H9 (cell line): ENCODE measurements at regions not wholly inside any gene's neighbourhood (a gene's known extent, or its start where the extent isn't known, plus 50 kb on each side); places are given as distances from the start of the nearest gene placed in this dataset.

ENCODE experiments used
- DNase-seq: peaks from one replicate; pipeline ENCODE4 v3.0.0-alpha.2; 2017
- H2AFZ ChIP-seq: one replicate; pipeline ENCODE4 v1.6.1; 2013; ENCODE audit warnings: mild to moderate bottlenecking, low read length, control low read depth, moderate library complexity
- H2AK5ac ChIP-seq: 2 replicates; pipeline ENCODE4 v1.6.1; 2013; ENCODE audit warnings: low read length, control low read depth, mixed read lengths; ENCODE audit not compliant: insufficient read length
- H2BK120ac ChIP-seq: one replicate; pipeline ENCODE4 v1.6.1; 2013; ENCODE audit warnings: low read depth, mild to moderate bottlenecking, low read length, control low read depth, inconsistent platforms; ENCODE audit not compliant: poor library complexity, severe bottlenecking
- H2BK12ac ChIP-seq: 2 replicates; pipeline ENCODE4 v1.6.1; 2013; ENCODE audit warnings: low read length, control low read depth, mixed read lengths, low read depth; ENCODE audit not compliant: insufficient read length
- H2BK15ac ChIP-seq: 2 replicates; pipeline ENCODE4 v1.6.1; 2013; ENCODE audit warnings: low read depth, low read length, control low read depth
- H2BK20ac ChIP-seq: one replicate; pipeline ENCODE4 v1.6.1; 2013; ENCODE audit warnings: low read depth, mild to moderate bottlenecking, low read length, control low read depth, inconsistent platforms; ENCODE audit not compliant: poor library complexity, severe bottlenecking
- H2BK5ac ChIP-seq: 2 replicates; pipeline ENCODE4 v1.6.1; 2013; ENCODE audit warnings: low read length, control low read depth, mixed read lengths; ENCODE audit not compliant: insufficient read length
- H3K14ac ChIP-seq: 2 replicates; pipeline ENCODE4 v1.6.1; 2013; ENCODE audit warnings: low read length, control low read depth; ENCODE audit not compliant: insufficient read depth
- H3K18ac ChIP-seq: 2 replicates; pipeline ENCODE4 v1.6.1; 2013; ENCODE audit warnings: low read depth, mild to moderate bottlenecking, mixed read lengths, low read length, control low read depth; ENCODE audit not compliant: insufficient read length
- H3K23ac ChIP-seq: 2 replicates; pipeline ENCODE4 v1.6.1; 2013; ENCODE audit warnings: low read length, control low read depth, mixed read lengths, low read depth; ENCODE audit not compliant: insufficient read length
- H3K23me2 ChIP-seq: 2 replicates; pipeline ENCODE4 v1.6.1; 2013; ENCODE audit warnings: low read depth, mild to moderate bottlenecking, mixed read lengths, low read length, control low read depth; ENCODE audit not compliant: insufficient read length, poor library complexity, severe bottlenecking
- H3K27ac ChIP-seq: 2 replicates; pipeline ENCODE4 v1.5.1; 2013; ENCODE audit warnings: low read length, control low read depth, mixed read lengths, low read depth; ENCODE audit not compliant: insufficient read length
- H3K27me3 ChIP-seq: 2 replicates; pipeline ENCODE4 v1.6.1; 2013; ENCODE audit warnings: low read length, control low read depth, inconsistent platforms; ENCODE audit not compliant: insufficient read depth
- H3K4ac ChIP-seq: 2 replicates; pipeline ENCODE4 v1.6.1; 2013; ENCODE audit warnings: low read depth, mild to moderate bottlenecking, control low read depth, inconsistent platforms, low read length, moderate library complexity
- H3K4me1 ChIP-seq: 2 replicates; pipeline ENCODE4 v1.6.1; 2013; ENCODE audit warnings: low read length, control low read depth, inconsistent platforms; ENCODE audit not compliant: insufficient read depth
- H3K4me2 ChIP-seq: 2 replicates; pipeline ENCODE4 v1.6.1; 2013; ENCODE audit warnings: low read length, control low read depth, mixed read lengths; ENCODE audit not compliant: insufficient read length, insufficient read depth
- H3K56ac ChIP-seq: 2 replicates; pipeline ENCODE4 v1.6.1; 2013; ENCODE audit warnings: low read depth, mild to moderate bottlenecking, mixed read lengths, low read length, control low read depth; ENCODE audit not compliant: insufficient read length
- H3K79me1 ChIP-seq: 2 replicates; pipeline ENCODE4 v1.6.1; 2013; ENCODE audit warnings: low read depth, mild to moderate bottlenecking, moderate library complexity, low read length, control low read depth, inconsistent platforms; ENCODE audit not compliant: insufficient read depth, poor library complexity, severe bottlenecking
- H3K79me2 ChIP-seq: 2 replicates; pipeline ENCODE4 v1.6.1; 2013; ENCODE audit warnings: low read length, control low read depth, inconsistent platforms; ENCODE audit not compliant: insufficient read depth
- H3K9ac ChIP-seq: 2 replicates; pipeline ENCODE4 v1.6.1; 2013; ENCODE audit warnings: low read length, control low read depth, mixed read lengths; ENCODE audit not compliant: insufficient read length; ENCODE audit errors: extremely low read depth
- H3K9me3 ChIP-seq: one replicate; pipeline ENCODE4 v1.6.1; 2013; ENCODE audit warnings: low read depth, low read length, inconsistent platforms; ENCODE audit not compliant: control insufficient read depth
- H3T11ph ChIP-seq: one replicate; pipeline ENCODE4 v1.6.1; 2013; ENCODE audit warnings: mild to moderate bottlenecking, low read length, control low read depth, inconsistent platforms
- H4K20me1 ChIP-seq: one replicate; pipeline ENCODE4 v1.6.1; 2013; ENCODE audit not compliant: control insufficient read depth, insufficient read length, insufficient read depth
- H4K5ac ChIP-seq: 2 replicates; pipeline ENCODE4 v1.6.1; 2013; ENCODE audit warnings: low read depth, mild to moderate bottlenecking, mixed read lengths, low read length, control low read depth; ENCODE audit not compliant: insufficient read length
- H4K8ac ChIP-seq: replicated peaks from 2 replicates; pipeline ENCODE4 v1.6.1; 2013; ENCODE audit warnings: low read length, control low read depth, mixed read lengths, low read depth; ENCODE audit not compliant: insufficient read length
- H4K91ac ChIP-seq: 2 replicates; pipeline ENCODE4 v1.6.1; 2013; ENCODE audit warnings: low read depth, mild to moderate bottlenecking, moderate library complexity, mixed read lengths, low read length, control low read depth; ENCODE audit not compliant: insufficient read length
- H3K27ac Mint-ChIP-seq, 3 experiments: 2 replicates in 2 of 3; 3 replicates in 1 of 3; pipeline ENCODE4 v1.8.0; 2020 to 2021; ENCODE audit warnings: mixed read lengths in 3 of 3, mild to moderate bottlenecking in 1 of 3, moderate library complexity in 1 of 3
- H3K27me3 Mint-ChIP-seq: 2 replicates; pipeline ENCODE4 v1.8.0; 2021; ENCODE audit warnings: low read depth, mild to moderate bottlenecking, moderate library complexity, mixed read lengths
- H3K36me3 Mint-ChIP-seq, 3 experiments: 2 replicates in 2 of 3; 3 replicates in 1 of 3; pipeline ENCODE4 v1.8.0; 2020 to 2021; ENCODE audit warnings: low read depth in 3 of 3, mixed read lengths in 3 of 3; ENCODE audit not compliant: insufficient read depth in 1 of 3
- H3K4me1 Mint-ChIP-seq, 2 experiments: 2 replicates each; pipeline ENCODE4 v1.8.0; 2020; ENCODE audit warnings: mixed read lengths in 2 of 2
- H3K4me3 Mint-ChIP-seq, 2 experiments: 2 replicates in 1 of 2; 3 replicates in 1 of 2; pipeline ENCODE4 v1.8.0; 2020 to 2021; ENCODE audit warnings: mild to moderate bottlenecking in 2 of 2, mixed read lengths in 2 of 2, moderate library complexity in 1 of 2
- H3K9me3 Mint-ChIP-seq, 2 experiments: 2 replicates in 1 of 2; 3 replicates in 1 of 2; pipeline ENCODE4 v1.8.0; 2020; ENCODE audit warnings: mild to moderate bottlenecking in 2 of 2, mixed read lengths in 2 of 2, moderate library complexity in 1 of 2
- CTCF ChIP-seq: fragments of 200-600 bp; sonication (generic); conservative IDR thresholded peaks from 3 replicates; pipeline ENCODE4 v1.8.0; 2021; ENCODE audit warnings: antibody characterized with exemption, mild to moderate bottlenecking
- WGBS: extraction: QIAGEN DNeasy Blood & Tissue Kit; methylation state at CpG from one replicate; pipeline ENCODE4 v1.1.7; 2013; ENCODE audit warnings: missing lambda C conversion rate, low lambda C conversion rate, mixed read lengths; ENCODE audit not compliant: insufficient read length; ENCODE audit errors: extremely low coverage; 5-methylcytosine and 5-hydroxymethylcytosine counted together

- H3K27ac Mint-ChIP-seq, result peak overlapping the region in 2 of 3 experiments; percentile 32 to 80; a peak in 4 of 7 replicates
- H2AFZ ChIP-seq, result peak overlapping the region; percentile 6
- no peak overlapping the region for H3K56ac ChIP-seq
Measured at GRCh38 chr14:97634751-97635150, 837.6 kb downstream of the VRK1 start.

More at GRCh38 chr14:97634751-97635150, 837.6 kb downstream of the VRK1 start:
- no CpG with 5 or more reads among the region's 13 CpGs for WGBS
- no peak overlapping the region for H4K5ac ChIP-seq
- no peaks in the 10 kb centered on the region for H3K79me1 ChIP-seq
- no peak overlapping the region for H2BK20ac ChIP-seq
- H3K79me2 ChIP-seq, result no peaks in the 10 kb centered on the region
- Mint-ChIP-seq H3K27me3 (no peaks in the 10 kb centered on the region), H3K36me3 (no peaks in the 10 kb centered on the region), H3K4me1 (peaks cover 78 to 84% of the 10 kb centered on the region in 2 experiments), H3K9me3 (peaks cover 0 to 3% of the 10 kb centered on the region in 2 experiments; a peak in 1 of 5 replicates), H3K4me3 (no peak overlapping the region)
- no peak overlapping the region for H4K8ac ChIP-seq
- H3K23ac ChIP-seq, result no peak overlapping the region
- no peak overlapping the region for H4K91ac ChIP-seq
- peaks cover 25% of the 10 kb centered on the region for H3K4me1 ChIP-seq
- H3K4me2 ChIP-seq, result no peak overlapping the region
- H3K9ac ChIP-seq, result no peak overlapping the region
- H2BK15ac ChIP-seq, result no peak overlapping the region
- H3K9me3 ChIP-seq, result no peaks in the 10 kb centered on the region
- no peak overlapping the region for H2BK12ac ChIP-seq
- no peaks in the 10 kb centered on the region for H3K27me3 ChIP-seq
- no peak overlapping the region for H3K27ac ChIP-seq
- H3T11ph ChIP-seq, result no peak overlapping the region
- no peak overlapping the region for H3K4ac ChIP-seq
- H3K18ac ChIP-seq, result no peak overlapping the region
- DNase-seq, result no peak
- no peak overlapping the region for H2AK5ac ChIP-seq
- H3K23me2 ChIP-seq, result no peaks in the 10 kb centered on the region
- H2BK120ac ChIP-seq, result no peak overlapping the region
- H4K20me1 ChIP-seq, result no peaks in the 10 kb centered on the region
- H2BK5ac ChIP-seq, result no peak overlapping the region
- no peak for TF ChIP-seq CTCF
- no peak overlapping the region for H3K14ac ChIP-seq
